Spleen (tissue), 11 donors: ENCODE measurements at regions not wholly inside any gene's neighbourhood (a gene's known extent, or its start where the extent isn't known, plus 50 kb on each side); places are given as distances from the start of the nearest gene placed in this dataset.
"Not testable (repeated sequence)": the region's sequence is repeated elsewhere in the genome, so short reads cannot be mapped to it uniquely, and the experiment has no call there.

Experiments
- DNase-seq: peaks from one replicate; pipeline ENCODE4 v3.0.0-alpha.2; 2020
- H3K27ac ChIP-seq, 8 donors: fragments of 200-600 bp; sonication (generic) in 7 of 8; 1 replicate in 4 of 8; 2 replicates in 4 of 8; pipeline versions ENCODE4 v1.5.0 to v1.8.0; 2016 to 2021; ENCODE audit warnings: inconsistent platforms in 4 of 8, mild to moderate bottlenecking in 4 of 8, moderate library complexity in 1 of 8
- H3K27me3 ChIP-seq, 7 donors: fragments of 200-600 bp; sonication (generic) in 6 of 7; replicated peaks in 1 of 7; 1 replicate in 4 of 7; 2 replicates in 3 of 7; pipeline versions ENCODE4 v1.5.0 to v1.8.0; 2016 to 2021; ENCODE audit warnings: inconsistent platforms in 3 of 7, mild to moderate bottlenecking in 1 of 7
- H3K36me3 ChIP-seq, 6 donors: fragments of 200-600 bp; sonication (generic) in 5 of 6; 1 replicate in 4 of 6; 2 replicates in 2 of 6; pipeline versions ENCODE4 v1.5.0 to v1.8.0; 2016 to 2021; ENCODE audit warnings: inconsistent platforms in 2 of 6
- H3K4me1 ChIP-seq, 6 donors: fragments of 200-600 bp; sonication (generic) in 5 of 6; 1 replicate in 3 of 6; 2 replicates in 3 of 6; pipeline versions ENCODE4 v1.5.0 to v1.8.0; 2016 to 2021; ENCODE audit warnings: inconsistent platforms in 3 of 6
- H3K4me3 ChIP-seq, 8 donors: fragments of 200-600 bp; sonication (generic) in 7 of 8; 1 replicate in 4 of 8; 2 replicates in 4 of 8; pipeline versions ENCODE4 v1.5.0 to v1.8.0; 2016 to 2021; ENCODE audit warnings: inconsistent platforms in 4 of 8, mild to moderate bottlenecking in 4 of 8, moderate library complexity in 2 of 8
- H3K9me3 ChIP-seq, 8 donors: fragments of 200-600 bp; sonication (generic) in 7 of 8; 1 replicate in 4 of 8; 2 replicates in 4 of 8; pipeline versions ENCODE4 v1.5.0 to v1.8.0; 2016 to 2021; ENCODE audit warnings: inconsistent platforms in 4 of 8
- POLR2A ChIP-seq, 3 donors: fragments of 450-650 bp; IDR thresholded peaks; one replicate each; pipeline ENCODE4 v1.5.1; 2017; ENCODE audit warnings: antibody characterized with exemption in 3 of 3, mild to moderate bottlenecking in 1 of 3
- POLR2AphosphoS5 ChIP-seq, 3 donors: sonication (generic); formaldehyde crosslinking; IDR thresholded peaks; one replicate each; pipeline ENCODE4 v1.5.1; 2017; ENCODE audit warnings: antibody characterized with exemption in 3 of 3
- WGBS, 5 donors: extraction: QIAGEN DNeasy Blood & Tissue Kit in 3 of 5; methylation state at CpG; one replicate each; pipeline versions ENCODE4 v1.1.5 to v1.1.7; 2013 to 2018; 5-methylcytosine and 5-hydroxymethylcytosine counted together
- intact Hi-C: fragments of 100-400 bp; cut with DNase I; formaldehyde crosslinking; loops from one replicate; pipeline ENCODE4 v1.15.0; 2023; ENCODE audit warnings: low total_unique reads
- TF ChIP-seq, protein P1 (sequence below), 11 experiments: fragments of 200-600 bp in 7 of 11; fragments of 450-650 bp in 4 of 11; sonication (generic) in 4 of 11; IDR thresholded peaks in 8 of 11; conservative IDR thresholded peaks in 3 of 11; 1 replicate in 7 of 11; 2 replicates in 4 of 11; pipeline versions ENCODE4 v1.4.0 to v1.8.0; 2016 to 2021; ENCODE audit warnings: antibody characterized with exemption in 11 of 11, inconsistent platforms in 4 of 11, mild to moderate bottlenecking in 1 of 11
- donor health status: healthy with polysubstance abuse.
- donor health status: DM: no; HTN: no; CAD: no; lungs with moderate emphysema.
- donor health status: DM: no; HTN: no; CAD: no.
- donor health status: Bipolar disorder and iron deficiency.
- donor health status: healthy.
- donor health status: DM: no; HTN: no; CAD: no.
- donor health status: DM: yes; HTN: yes; CAD: no.

DNA sequence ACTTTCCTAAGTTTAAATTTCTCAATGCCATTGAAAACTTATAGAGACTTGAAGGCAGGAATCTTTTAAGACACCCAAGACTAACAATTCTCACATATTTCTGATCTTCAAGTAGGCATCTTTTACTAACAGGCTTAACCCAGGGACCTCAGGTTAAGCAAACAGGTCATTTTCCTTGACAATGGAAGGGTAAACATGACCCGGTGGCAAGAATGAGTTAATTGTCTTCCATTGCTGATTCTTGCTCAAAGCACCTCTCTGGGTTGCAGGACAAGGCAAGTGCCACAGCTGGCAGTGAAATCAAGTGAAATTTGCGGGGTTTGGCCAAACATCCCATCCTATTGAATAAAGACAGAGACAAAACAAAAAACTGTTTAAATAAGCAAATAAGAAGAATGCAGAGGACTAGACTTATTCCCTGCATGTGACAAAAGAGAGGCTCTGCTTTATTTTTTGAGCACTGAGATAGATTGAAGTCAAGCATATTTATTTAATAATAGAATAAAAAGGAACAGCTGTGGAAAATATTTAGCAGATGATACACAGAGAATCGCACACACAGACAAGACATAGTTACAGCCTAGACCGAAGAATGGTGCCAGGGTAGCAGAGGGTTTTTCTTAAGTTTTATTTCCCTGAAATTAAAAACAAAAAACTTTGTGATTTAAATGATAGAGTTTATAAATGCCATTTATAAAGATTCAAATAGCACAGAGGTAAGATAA lies 56.0 kb upstream of the MITF start:
- intact Hi-C loops: no loop called here
- WGBS, 5 donors: 73 to 90% (median 77%) methylated on average over 4 of the region's 4 CpGs

DNA sequence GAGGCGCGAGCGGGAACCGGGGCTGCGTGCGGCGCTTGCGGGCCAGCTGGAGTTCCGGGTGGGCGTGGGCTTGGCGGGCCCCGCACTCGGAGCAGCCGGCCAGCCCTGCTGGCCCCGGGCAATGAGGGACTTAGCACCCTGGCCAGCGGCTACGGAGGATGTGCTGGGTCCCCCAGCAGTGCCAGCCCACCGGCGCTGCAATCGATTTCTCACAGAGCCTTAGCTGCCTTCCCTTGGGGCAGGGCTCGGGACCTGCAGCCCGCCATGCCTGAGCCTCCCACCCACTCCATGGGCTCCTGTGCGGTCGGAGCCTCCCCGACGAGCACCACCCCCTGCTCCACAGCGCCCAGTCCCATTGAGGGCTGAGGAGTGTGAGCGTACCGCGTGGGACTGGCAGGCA lies 61.8 kb upstream of the MITF start:
- intact Hi-C loops, H3K27me3 ChIP-seq, H3K27ac ChIP-seq, H3K36me3 ChIP-seq, DNase-seq, H3K4me3 ChIP-seq, H3K9me3 ChIP-seq, H3K4me1 ChIP-seq: not testable (repeated sequence)
- 93 to 100% (median 97%) methylated on average over 15 to 30 of the region's 30 CpGs for WGBS, 5 donors

More for the DNA sequence above, 56.0 kb upstream of the MITF start:
- Histone ChIP-seq H3K36me3 (no peaks in the 10 kb centered on the region), H3K4me3 (no peak overlapping the region), H3K27me3 (no peaks in the 10 kb centered on the region), H3K27ac (no peak overlapping the region), H3K9me3 (no peaks in the 10 kb centered on the region), H3K4me1 (no peaks in the 10 kb centered on the region)
- no peak for DNase-seq
- TF ChIP-seq, protein P1, sequence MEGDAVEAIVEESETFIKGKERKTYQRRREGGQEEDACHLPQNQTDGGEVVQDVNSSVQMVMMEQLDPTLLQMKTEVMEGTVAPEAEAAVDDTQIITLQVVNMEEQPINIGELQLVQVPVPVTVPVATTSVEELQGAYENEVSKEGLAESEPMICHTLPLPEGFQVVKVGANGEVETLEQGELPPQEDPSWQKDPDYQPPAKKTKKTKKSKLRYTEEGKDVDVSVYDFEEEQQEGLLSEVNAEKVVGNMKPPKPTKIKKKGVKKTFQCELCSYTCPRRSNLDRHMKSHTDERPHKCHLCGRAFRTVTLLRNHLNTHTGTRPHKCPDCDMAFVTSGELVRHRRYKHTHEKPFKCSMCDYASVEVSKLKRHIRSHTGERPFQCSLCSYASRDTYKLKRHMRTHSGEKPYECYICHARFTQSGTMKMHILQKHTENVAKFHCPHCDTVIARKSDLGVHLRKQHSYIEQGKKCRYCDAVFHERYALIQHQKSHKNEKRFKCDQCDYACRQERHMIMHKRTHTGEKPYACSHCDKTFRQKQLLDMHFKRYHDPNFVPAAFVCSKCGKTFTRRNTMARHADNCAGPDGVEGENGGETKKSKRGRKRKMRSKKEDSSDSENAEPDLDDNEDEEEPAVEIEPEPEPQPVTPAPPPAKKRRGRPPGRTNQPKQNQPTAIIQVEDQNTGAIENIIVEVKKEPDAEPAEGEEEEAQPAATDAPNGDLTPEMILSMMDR (IDR thresholded peaks at IDR 0.05 in 8 of 11, conservative IDR thresholded peaks at IDR 0.05 in 3 of 11): no peak

DNA sequence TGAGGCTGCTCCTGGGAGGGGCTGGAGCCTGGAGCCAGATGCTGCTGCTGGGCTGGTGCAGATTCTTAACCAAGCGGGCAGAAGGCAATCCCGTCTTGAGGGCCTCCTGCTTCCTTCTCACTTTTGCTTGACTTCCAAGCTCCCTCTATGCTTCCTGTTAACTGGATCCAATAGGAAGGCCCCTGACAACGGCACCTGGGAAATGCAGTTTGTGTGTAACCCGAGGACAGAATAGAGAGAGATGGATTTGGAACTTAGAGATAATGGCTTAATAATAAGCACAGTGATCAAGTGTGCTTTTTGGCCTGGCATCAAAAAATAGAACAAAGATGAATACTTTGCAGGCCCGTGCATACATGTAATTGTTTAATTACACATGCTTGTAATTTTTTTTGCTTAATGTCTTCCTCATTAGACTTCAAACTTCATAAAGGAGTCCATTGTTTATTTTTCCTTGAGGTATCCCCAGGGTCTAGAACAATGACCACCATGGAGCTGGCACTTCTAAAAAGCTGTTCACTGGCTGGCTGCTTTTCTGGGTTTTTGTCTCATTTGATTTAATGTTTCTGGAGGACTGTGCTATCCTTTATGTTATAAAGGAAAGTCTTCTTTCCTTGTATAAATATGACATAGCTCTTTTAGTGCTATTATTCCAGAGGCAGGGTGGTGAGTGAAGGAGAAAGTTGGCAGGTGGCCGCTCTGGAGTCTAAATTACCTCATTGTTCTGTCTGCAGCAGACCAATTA lies 63.3 kb upstream of the MITF start:
- H3K36me3 ChIP-seq: no peaks in the 10 kb centered on the region
- intact Hi-C loops: no loop called here
- no peak for DNase-seq
- WGBS, 5 donors: 72 to 79% (median 73%) methylated on average over 6 of the region's 6 CpGs
- peaks cover 0 to 2% (median 0%) of the 10 kb centered on the region in 6 donors for H3K4me1 ChIP-seq
- no peaks in the 10 kb centered on the region for H3K27me3 ChIP-seq
- H3K9me3 ChIP-seq: no peaks in the 10 kb centered on the region
- H3K27ac ChIP-seq: no peak overlapping the region
- TF ChIP-seq POLR2AphosphoS5 (IDR thresholded peaks at IDR 0.05): no peak
- TF ChIP-seq POLR2A (IDR thresholded peaks at IDR 0.05): no peak
- TF ChIP-seq, protein P1 (IDR thresholded peaks at IDR 0.05 in 8 of 11, conservative IDR thresholded peaks at IDR 0.05 in 3 of 11): no peak
- H3K4me3 ChIP-seq: no peak overlapping the region

DNA sequence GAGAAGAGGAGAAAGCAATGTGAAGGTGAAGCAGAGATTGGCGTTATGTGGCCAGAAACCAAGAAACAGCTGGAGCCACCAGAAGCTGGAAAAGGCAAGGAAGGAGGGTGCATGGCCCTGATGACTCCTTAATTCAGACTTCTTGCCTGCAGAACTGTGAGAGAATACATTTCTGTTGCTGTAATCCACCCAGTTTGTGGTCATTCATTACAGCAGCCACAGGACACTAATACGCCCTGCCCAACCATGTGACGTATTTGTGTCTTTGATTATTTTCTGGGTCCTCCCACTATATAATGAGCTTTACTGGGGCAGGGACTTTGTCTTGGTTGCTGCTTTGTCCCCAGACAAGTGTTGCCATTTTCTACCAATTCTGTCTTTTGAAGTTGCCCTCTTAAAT lies 64.5 kb upstream of the MITF start:
- TF ChIP-seq POLR2A (IDR thresholded peaks at IDR 0.05): no peak
- TF ChIP-seq, protein P1 (IDR thresholded peaks at IDR 0.05 in 8 of 11, conservative IDR thresholded peaks at IDR 0.05 in 3 of 11): no peak
- no peak for TF ChIP-seq POLR2AphosphoS5 (IDR thresholded peaks at IDR 0.05)
- H3K27ac ChIP-seq: no peak overlapping the region
- H3K36me3 ChIP-seq: no peaks in the 10 kb centered on the region
- no peak for DNase-seq
- intact Hi-C loops: loop anchor here (5.0 kb wide), 1 partner anchor 512 kb away; no protein-coding TSS in a partner anchor
- H3K4me3 ChIP-seq: no peak overlapping the region
- peaks cover 0 to 4% (median 0%) of the 10 kb centered on the region in 6 donors for H3K4me1 ChIP-seq
- H3K9me3 ChIP-seq: no peaks in the 10 kb centered on the region
- 88 to 95% (median 92%) methylated on average over 3 of the region's 3 CpGs for WGBS, 5 donors
- no peaks in the 10 kb centered on the region for H3K27me3 ChIP-seq
